Spleen (tissue), 7 donors: ENCODE measurements at regions not wholly inside any gene's neighbourhood (a gene's known extent, or its start where the extent isn't known, plus 50 kb on each side); places are given as distances from the start of the nearest gene placed in this dataset.

Experiments
- CTCF ChIP-seq, 11 experiments: fragments of 200-600 bp in 7 of 11; fragments of 450-650 bp in 4 of 11; sonication (generic) in 4 of 11; IDR thresholded peaks in 8 of 11; conservative IDR thresholded peaks in 3 of 11; 1 replicate in 7 of 11; 2 replicates in 4 of 11; pipeline versions ENCODE4 v1.4.0 to v1.8.0; 2016 to 2021; ENCODE audit warnings: antibody characterized with exemption in 11 of 11, inconsistent platforms in 4 of 11, mild to moderate bottlenecking in 1 of 11
- POLR2A ChIP-seq, 3 donors: fragments of 450-650 bp; IDR thresholded peaks; one replicate each; pipeline ENCODE4 v1.5.1; 2017; ENCODE audit warnings: antibody characterized with exemption in 3 of 3, mild to moderate bottlenecking in 1 of 3
- POLR2AphosphoS5 ChIP-seq, 3 donors: sonication (generic); formaldehyde crosslinking; IDR thresholded peaks; one replicate each; pipeline ENCODE4 v1.5.1; 2017; ENCODE audit warnings: antibody characterized with exemption in 3 of 3
- donor health status: DM: no; HTN: no; CAD: no; lungs with moderate emphysema.
- donor health status: DM: no; HTN: no; CAD: no.
- donor health status: DM: no; HTN: no; CAD: no.

GRCh38 chr6:897528-898207, 204.7 kb upstream of the EXOC2 start:
- TF ChIP-seq CTCF (IDR thresholded peaks at IDR 0.05 in 8 of 11, conservative IDR thresholded peaks at IDR 0.05 in 3 of 11) (no peak), POLR2A (IDR thresholded peaks at IDR 0.05) (no peak), POLR2AphosphoS5 (IDR thresholded peaks at IDR 0.05) (no peak)
